22Rv1 (cell line): ENCODE measurements at regions not wholly inside any gene's neighbourhood (a gene's known extent, or its start where the extent isn't known, plus 50 kb on each side); places are given as distances from the start of the nearest gene placed in this dataset.

Experiments
- CTCF ChIP-seq: fragments of 450-650 bp; IDR thresholded peaks from 2 replicates; pipeline ENCODE4 v1.5.1; 2017; ENCODE audit warnings: mild to moderate bottlenecking
- ZFX ChIP-seq: fragments of 450-650 bp; IDR thresholded peaks from 2 replicates; pipeline ENCODE4 v1.6.1; 2017; ENCODE audit warnings: antibody characterized with exemption, borderline replicate concordance

DNA sequence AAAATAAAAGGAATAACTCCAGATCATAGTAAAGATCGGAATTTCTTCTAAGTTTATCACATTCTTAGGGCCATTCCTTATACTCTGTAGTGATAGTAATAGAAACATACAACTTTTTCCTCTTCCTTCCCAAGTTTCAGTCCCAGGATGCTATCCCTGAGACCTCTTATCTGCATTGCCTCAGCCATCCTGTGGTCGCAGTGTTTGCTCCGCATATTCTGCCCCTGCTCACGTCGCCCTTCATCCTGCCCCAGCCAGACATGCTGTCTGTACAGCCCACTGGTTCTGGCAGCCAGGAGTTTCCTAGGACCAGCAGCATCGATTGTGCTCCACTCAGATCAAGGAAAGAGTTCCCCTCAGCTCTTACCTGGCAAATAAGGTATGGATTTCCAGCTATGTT lies 132.7 kb upstream of the ERCC6L2 start:
- TF ChIP-seq CTCF (no peak), ZFX (no peak)
